ENCODE measurements at regions not wholly inside any gene's neighbourhood (a gene's known extent, or its start where the extent isn't known, plus 50 kb on each side); places are given as distances from the start of the nearest gene placed in this dataset.
"Not testable (repeated sequence)": the region's sequence is repeated elsewhere in the genome, so short reads cannot be mapped to it uniquely, and the experiment has no call there.

DNA sequence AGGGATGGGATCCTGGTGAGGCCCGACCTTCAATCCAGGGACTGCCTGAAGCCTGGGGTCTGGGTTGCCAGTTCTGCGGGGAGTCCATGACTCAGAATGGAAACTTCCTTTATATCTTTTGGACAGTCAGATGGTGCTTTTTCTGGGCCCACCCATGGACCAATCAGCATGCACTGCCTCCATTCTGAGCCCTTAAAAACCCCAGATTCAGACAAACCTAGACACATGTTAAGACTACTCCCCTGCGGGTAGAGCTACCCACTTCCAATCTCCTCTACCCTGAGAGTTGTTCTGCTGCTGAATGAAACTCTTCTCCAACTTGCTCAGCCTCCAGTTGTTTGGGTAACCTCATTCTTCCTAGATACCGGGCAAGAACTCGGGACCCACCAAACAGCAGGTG is 1315.2 kb upstream of the MIR17HG start:
- DNase-seq, result no peak

DNA sequence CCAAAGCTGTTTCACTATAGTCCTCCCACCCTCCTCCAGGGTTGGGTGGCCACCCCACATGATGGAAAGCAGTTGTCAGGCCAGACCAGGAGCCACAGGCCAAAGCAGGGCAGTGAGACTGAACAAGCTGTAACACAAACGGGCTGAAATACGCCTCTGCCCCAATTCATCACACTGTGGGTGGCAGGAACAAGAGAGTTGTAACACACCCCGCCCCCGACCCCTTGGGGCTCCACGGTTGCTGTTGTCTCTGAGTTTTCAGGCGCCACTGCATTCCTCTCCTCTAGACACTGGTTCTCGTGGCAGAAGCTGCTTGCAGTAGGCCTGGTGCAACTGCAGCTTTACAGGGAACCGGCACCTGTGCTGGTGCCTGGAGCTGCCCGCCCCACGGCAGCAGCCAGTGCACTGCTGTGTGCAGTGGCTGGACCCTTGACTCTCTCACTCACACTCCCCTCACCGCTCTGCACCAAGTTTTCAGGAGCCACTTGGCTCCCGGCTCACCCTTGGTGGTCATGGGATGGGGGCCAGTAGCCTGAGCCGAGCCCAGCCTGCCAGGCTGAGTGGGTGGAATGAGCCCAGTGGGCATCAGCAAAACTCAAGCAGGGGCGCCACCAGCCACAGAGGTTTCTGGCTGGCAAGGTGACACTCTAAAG is 1314.5 kb upstream of the MIR17HG start:
- no peak for DNase-seq

DNA sequence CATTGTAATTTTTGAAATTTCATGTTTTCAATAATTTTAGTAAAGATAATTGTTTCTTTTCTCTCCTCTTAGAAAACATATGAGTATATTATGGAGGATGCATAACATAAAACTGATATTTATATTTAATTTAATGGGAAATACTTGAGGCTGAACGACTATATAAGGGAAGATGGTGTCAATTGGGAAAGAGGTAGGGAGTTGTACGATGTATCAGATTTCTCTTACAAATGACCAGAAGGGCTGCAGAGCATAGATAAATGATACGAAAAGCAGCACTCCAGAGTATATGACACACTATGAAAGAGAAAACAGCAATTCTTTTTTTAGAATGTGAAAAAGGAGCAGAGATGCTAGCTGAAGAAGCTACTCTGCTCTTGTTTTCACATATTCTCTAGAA is 1308.0 kb upstream of the MIR17HG start:
- DNase-seq, result no peak

DNA sequence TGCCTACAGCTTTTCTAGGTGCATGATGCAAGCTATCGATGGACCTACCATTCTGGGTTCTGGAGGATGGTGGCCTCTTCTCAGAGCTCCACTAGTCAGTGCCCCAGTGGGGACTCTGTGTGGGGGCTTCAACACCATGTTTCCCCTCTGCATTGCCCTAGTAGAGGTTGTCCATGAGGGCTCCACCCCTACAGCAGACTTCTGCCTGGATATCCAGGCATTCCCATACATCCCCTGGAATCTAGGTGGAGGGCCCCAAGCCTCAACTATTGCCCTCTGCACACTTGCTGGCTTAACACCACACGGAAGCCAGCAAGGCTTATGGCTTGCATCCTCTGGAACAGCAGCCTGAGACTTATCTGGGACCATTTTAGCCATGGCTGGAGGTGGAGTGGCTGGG is 1299.9 kb upstream of the MIR17HG start:
- DNase-seq, result no peak

DNA sequence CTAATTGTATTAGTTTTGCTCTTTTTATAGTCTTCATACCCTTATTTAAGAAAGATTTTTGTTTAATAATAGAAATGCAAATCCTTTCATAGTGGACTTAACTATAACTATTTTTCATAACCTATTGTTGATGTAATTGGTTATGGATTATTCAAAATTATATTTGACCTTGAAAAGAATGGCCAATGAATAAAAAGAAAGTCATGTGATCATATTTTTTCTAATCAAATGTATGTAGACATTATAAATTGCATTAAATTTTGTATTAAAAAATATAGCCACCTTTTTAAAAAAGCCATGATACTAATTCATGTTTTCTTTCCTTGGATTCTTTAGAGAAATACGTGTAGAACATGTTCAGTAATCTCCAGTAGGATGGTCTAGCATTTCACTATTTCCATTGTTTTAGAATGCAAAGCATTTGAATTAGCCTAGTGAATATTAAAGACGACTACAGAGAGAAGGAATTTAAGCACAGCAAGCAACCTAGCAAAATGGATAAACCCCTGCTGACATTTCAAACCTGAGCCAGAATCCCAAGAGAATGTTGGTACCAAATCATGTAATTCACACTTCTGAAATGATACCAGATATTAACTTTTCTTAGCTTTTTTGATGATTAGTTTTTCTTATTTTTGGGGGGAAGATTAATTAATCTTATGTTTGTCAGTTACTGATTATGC is 1297.4 kb upstream of the MIR17HG start:
- DNase-seq, result no peak

DNA sequence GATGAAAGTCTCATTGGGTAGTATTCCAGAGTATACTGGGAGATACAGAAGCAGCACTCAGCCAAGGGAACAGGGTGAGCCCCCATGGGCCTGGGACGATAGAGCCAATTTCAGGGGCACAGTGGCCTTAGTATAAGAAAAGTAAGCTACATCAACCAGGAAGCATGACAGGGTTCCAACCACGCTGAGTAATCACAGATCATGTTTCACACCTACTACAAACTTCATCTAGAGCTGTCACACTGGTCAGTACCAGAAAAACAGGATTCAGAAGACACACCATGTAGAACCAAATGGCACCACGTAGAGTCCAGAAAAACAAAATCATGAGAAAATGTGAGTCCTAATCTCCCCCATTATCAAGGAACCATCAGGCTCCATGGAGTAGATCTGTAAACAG is 1292.4 kb upstream of the MIR17HG start:
- no peak for DNase-seq

DNA sequence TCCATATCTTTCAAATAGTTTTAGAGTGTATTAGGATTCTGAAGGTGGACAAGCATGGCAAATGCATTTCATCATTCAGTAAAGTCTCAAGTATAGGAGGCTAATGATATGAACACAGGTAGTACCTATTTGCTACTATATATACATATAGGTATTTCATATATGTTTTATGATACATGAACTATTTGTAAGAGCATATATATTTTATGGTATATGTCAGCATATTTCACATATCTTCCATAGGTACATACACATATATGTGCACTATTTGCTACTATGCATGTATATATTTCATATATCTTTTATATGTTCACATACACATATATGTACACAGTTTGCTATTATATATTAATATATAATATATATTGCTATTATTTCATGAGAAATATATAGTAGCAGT is 1291.7 kb upstream of the MIR17HG start:
- DNase-seq, result no peak

DNA sequence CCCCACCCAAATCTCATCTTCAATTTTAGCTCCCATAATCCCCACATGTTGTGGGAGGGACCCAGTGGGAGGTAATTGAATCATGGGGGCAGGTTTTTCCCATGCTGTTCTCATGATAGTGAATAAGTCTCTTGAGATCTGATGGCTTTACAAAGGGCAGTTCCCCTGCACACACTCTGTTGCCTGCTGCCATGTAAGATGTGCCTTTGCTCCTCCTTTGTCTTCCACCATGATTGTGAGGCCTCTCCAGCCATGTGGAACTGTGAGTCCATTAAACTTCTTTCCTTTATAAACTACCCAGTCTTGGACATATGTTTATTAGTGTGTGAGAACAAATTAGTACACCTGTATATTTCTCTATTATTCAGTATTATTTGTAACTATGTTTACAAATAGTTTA is 1283.3 kb upstream of the MIR17HG start:
- DNase-seq, result not testable (repeated sequence)

DNA sequence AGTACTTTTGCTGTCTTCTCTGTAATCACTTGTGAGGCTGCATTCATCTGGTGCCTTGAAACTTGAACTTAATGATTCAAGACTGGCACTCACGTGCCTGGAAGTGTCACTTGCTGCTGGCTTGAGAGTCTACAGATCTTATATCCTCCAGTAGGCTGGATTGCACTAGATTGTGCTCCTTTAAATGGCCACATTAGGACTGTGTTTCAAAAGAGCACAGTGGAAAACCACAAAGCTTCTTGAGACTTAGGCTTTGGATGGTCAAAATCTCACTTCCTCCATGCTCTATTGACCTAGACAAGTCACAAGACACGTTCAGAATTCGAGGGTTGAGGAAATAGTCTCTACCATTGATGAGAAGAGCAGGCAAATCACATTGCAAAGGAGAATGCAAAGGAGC is 1278.8 kb upstream of the MIR17HG start:
- DNase-seq, result no peak

DNA sequence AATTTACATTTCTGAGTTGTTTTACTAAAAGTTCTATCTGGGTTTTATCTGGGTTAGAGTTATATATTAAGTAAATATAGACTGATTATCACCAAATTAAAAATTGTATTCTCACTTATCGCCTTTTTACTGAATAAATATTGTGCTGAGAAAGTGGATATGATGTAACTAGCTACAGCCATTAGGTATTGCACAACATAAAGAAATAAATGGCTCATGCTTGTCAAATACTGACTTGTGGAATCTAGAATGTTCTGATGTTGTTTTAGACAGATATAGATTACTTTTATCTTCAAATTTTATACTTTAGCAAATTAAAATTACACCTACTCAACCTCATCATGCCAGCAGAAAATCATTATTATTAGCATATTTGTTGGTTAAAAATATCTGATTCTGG is 1277.1 kb upstream of the MIR17HG start:
- no peak for DNase-seq

DNA sequence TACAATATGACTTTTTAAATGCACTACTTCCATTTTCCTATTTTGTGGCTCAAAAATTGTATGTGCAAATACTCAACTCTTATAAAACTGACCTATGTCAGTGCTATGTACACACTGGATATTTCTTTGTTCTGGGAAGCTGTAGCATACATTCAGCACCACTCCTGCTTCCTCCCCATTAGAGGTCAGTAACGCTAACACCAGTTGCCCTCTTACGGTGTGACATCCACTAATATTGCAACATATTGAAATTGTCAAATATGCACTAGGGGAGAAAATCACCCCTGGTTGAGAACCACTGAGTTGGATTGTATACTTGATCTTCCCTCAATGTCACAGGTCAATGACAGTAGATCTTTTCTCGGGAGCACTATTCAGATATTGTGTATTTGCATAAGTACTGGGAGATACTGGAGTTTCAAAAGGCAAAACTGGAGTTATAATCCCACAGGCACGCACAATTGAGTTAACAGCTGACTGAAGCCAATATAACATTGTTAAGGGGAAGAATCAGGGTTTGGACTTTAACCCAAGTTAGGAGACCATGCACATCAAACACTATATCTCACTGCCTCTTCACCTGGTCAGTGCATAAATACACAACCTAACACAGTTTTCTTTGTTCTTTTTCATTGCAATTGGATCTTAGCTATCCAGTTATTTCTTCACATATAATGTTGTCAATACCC is 1276.5 kb upstream of the MIR17HG start:
- no peak for DNase-seq

DNA sequence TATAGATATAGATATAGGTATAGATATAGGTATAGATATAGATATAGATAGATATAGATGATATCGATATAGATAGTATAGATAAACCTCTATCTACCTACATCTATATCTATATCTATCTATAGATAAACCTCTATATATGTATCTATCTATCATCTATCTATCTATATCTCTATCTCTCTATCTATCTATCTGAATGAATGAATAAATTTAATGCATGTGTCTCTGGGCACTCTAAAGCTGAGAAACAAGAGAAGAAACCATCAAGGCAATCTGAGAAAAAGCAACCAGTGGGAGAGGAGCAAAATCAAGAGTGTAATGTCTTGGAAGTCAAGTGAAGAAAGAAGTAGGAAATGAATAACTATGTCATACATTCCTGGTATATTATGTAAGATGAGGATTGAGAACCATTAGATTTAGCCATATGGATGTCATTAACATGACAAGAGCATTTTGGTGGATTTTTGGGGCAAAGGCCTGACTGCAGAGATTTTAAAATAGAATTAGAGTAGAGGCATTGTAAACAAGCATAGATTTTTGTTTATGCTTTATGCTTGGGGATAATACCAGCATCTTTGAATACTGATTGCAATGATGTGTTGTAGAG is 1262.7 kb upstream of the MIR17HG start:
- no peak for DNase-seq

DNA sequence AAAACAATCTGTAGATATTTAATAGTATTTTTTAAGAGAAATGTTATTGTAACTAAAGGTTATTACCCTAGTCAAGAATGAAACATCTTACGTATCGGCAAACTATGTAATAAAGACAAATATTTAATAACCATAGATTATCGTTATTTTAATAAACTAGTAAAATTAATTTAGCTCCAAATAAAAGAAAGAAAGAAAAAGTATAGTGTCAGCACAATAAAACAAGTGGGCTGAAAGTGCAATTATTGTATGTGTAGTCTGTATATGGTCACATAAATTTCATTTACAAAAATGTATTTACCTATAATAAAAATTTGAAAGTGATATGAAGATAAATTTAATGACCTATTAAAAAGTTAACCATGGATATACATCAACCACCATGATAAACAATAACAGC is 1258.4 kb upstream of the MIR17HG start:
- no peak for DNase-seq

DNA sequence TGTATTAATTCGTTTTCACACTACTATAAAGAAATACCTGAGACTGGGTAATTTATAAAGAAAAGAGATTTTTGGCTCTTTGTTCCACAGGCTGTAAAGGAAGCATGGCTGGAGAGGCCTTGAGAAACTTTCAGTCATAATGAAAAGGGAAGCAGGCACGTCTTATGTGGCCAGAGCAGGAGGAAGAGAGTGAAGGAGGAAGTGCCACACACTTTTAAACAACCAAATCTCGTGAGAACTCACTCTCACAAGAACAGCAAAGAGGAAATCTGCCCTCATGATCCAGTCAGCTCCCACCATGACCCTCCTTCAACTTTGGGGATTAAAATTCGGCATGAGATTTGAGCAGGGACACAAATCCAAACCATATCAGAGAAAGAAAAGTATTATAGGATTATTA is 1255.9 kb upstream of the MIR17HG start:
- DNase-seq, result no peak

DNA sequence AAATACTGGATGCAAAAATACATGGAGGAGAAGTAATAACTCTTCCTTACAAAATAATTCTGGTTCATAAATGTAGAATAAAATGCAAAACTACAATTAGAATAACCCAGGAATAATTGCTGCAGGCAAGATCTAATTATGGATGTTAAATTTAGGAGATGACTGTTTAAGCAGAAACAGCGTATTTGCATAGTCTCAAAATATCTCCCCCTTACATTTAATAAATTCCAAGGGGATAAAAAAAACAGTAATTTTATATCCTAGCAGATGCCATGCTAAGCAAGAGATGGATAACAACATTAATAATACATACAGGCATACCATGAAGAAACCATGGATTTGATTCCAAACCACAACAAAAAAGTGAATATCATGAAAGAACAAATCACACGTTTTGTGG is 1253.1 kb upstream of the MIR17HG start:
- DNase-seq, result no peak

DNA sequence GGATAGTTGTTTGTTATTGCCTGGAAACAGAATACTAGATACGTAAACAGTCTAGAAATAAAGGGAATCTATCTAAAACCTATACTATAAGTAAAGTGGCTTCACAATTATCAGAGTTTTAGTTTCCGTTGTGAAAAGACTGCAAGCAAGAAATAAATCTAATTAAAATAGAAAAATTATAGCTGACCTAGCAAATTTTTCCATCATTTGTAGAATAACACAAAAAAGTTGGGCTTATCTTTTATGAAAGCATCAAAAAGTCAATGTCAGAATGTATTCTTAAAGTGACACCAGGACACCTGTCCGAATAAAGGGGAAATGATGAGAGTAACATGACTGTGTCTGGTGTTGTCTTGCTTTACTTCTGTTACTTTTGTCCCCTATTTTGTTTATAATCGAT is 1248.9 kb upstream of the MIR17HG start:
- DNase-seq, result no peak

DNA sequence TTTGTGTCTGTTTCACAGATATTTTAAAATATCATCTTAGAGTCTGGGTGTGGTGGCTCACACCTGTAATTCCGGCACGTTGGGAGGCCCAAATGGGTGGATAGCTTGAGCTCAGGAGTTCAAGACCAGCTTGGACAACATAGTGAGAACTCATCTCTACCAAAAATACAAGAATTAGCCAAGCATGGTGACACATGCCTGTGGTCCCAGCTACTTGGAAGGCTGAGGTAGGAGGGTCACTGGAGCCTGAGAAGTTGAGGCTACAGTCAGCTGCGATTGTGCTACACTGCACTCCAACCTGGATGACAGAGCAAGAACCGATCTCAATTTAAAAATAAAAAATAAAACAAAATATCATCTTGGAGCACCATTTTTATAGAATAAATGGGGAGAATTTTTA is 1247.6 kb upstream of the MIR17HG start:
- no peak for DNase-seq

DNA sequence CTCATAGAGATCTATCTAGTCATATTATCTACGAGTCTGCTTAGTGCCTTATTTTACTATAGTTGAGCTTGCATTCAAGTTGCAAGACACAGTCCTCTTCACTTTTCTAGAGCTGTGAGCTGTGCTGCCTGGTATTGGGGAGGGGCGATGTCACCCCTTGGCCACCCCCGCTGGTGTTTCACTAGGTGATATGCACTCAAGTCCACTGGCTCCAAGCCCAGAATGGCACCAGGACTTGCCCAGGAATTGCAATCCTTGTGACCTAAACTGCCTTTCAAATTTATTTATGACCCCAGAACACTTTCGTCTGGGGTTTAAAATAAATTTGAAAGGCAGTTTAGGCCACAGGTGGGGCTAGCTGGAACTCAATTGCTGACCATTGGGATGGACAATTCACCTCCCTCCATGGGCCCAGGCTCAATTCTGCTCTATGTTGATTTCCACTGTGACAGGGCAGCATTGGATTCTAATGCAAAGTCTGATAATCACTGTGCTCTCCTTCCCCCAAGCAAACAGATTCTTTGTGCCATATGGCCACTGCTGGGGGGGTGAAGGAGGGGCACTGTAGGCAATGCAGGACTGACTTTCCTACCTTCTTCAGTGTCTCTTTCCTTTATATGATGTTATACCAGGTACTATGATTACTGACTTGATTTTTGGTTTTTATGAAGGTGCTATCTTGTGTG is 1244.2 kb upstream of the MIR17HG start:
- DNase-seq, result no peak

DNA sequence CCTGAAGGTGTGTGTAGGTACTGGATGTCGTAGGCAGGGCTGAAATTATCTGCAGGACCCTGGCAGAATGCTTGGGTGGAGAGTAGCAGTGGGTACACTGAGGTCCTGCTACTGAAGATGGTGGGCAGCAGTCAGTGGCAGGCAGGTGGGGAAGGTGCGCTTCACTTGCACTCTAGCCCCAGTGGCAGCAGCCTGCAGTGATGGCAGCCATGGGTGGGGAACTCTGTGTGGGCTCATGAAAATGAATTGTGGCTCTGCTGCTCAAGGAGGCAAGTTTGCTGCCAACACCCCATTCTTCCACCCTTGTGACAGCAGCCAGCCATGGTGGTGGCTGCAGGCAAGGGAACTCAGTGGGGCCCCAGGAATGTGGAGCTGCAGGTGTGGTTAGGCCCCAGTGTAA is 1242.7 kb upstream of the MIR17HG start:
- no peak for DNase-seq

DNA sequence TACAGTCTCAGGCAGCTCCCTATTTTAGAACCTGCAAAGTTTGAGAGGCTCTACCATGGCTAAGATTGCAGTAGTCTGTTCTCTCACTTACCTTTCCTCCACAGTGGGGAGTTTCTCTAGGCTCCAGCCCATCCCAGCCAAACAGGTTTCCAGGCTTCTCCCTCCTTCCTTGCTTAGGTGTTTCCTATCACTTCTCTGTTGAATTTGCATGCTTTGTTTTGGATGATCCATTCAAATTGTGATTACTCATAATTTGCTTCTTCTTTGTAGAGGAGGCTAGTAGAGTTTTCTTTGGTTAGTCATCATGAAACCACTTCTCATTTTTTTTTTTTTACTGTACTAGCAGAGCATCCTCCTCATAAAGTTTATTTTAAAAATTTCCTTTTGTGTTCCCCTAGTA is 1242.2 kb upstream of the MIR17HG start:
- DNase-seq, result no peak

DNA sequence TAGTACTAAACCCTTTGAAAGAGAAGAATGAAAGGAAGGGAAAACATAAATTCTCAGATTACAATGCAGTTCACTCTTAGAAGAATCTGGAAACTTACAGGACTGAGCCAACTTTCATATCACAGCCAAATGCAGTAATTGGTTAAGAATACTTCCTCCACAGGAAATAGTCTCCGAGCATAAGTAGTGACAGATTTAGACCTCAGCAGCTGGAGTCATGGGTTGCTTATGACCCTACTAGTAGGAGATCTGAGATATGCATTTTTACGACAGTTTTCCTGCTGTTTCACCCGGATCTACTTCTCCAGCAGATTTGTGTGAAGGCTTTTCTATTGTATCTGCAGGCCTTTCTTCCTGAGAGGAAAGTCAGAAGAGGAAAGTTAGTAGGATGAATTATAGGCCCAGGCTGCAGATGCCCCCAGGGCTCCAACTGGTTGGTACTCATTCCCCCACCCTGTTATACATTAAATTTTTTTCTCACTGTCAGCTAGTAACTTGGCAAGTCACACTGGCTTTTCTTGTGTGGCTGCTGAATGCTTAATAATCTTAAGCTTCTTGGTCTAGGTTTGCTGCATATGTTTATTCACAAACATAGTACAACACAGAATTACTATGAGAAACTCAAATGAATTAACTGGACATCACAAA is 1241.5 kb upstream of the MIR17HG start:
- DNase-seq, result no peak

DNA sequence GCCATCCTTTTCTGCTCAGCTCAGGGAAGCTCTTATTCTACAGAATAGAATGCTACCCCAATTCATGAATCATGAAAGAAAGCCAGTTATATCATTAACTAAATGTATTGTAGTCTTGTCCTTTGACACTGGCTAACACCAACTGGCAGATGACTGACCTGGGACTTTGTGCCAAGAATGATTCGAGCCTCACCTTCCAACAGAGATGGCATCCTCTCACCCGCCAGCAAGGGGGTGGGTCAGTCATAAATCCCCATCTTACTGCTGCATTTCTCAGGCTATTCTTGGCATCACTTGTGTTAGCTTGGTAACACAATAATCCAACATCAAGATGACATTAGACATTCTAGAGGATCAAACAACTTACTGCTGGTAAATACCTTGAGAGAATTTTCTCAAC is 1239.8 kb upstream of the MIR17HG start:
- DNase-seq, result no peak

DNA sequence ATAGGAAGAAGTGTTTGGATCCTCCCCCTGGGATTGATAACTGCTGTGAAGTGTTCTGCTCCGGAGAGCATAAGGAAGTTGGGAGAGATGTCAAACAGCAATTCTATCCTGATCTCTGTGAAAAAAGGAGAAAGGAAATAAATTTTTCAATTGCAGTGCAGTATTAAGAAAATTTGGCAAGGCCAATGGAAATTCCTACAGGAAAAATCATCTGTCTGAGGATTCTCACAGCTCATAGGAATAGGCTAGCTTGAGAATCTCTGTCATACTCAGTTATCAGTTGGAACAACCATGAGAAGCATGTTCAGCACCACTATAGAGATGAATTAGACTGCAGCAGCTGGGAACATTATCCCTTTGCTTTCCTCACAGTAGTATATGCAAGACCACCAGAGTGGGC is 1238.9 kb upstream of the MIR17HG start:
- no peak for DNase-seq
